Upper lobe of right lung (tissue), 1 donor: ENCODE measurements at regions not wholly inside any gene's neighbourhood (a gene's known extent, or its start where the extent isn't known, plus 50 kb on each side); places are given as distances from the start of the nearest gene placed in this dataset.

ENCODE experiments used
- ATAC-seq: fragments of 200-7000 bp; cut with Tn5 transposase; one replicate; pipeline ENCODE4 v1.9.1; 2020; ENCODE audit warnings: mild to moderate bottlenecking, moderate library complexity
- DNase-seq: peaks from one replicate; pipeline ENCODE4 v3.0.0-alpha.2; 2020
- H3K27ac ChIP-seq: fragments of 200-600 bp; one replicate; pipeline ENCODE4 v1.8.0; 2022
- H3K27me3 ChIP-seq: fragments of 200-600 bp; one replicate; pipeline ENCODE4 v1.8.0; 2022; ENCODE audit warnings: mild to moderate bottlenecking
- H3K36me3 ChIP-seq: fragments of 200-600 bp; one replicate; pipeline ENCODE4 v1.8.0; 2022
- H3K4me1 ChIP-seq: fragments of 200-600 bp; one replicate; pipeline ENCODE4 v1.8.0; 2022
- H3K4me3 ChIP-seq: fragments of 200-600 bp; one replicate; pipeline ENCODE4 v1.8.0; 2022; ENCODE audit warnings: mild to moderate bottlenecking
- H3K9me3 ChIP-seq: fragments of 200-600 bp; one replicate; pipeline ENCODE4 v1.8.0; 2022
- intact Hi-C: fragments of 100-400 bp; cut with DNase I; formaldehyde crosslinking; loops from one replicate; pipeline ENCODE4 v1.11.0; 2022
- TF ChIP-seq, protein P1 (sequence below): fragments of 200-600 bp; IDR thresholded peaks from one replicate; pipeline ENCODE4 v1.8.0; 2022; ENCODE audit warnings: antibody characterized with exemption
- donor health status: DM: no; HTN: yes; CAD: no; lungs with severe emphysema.

DNA sequence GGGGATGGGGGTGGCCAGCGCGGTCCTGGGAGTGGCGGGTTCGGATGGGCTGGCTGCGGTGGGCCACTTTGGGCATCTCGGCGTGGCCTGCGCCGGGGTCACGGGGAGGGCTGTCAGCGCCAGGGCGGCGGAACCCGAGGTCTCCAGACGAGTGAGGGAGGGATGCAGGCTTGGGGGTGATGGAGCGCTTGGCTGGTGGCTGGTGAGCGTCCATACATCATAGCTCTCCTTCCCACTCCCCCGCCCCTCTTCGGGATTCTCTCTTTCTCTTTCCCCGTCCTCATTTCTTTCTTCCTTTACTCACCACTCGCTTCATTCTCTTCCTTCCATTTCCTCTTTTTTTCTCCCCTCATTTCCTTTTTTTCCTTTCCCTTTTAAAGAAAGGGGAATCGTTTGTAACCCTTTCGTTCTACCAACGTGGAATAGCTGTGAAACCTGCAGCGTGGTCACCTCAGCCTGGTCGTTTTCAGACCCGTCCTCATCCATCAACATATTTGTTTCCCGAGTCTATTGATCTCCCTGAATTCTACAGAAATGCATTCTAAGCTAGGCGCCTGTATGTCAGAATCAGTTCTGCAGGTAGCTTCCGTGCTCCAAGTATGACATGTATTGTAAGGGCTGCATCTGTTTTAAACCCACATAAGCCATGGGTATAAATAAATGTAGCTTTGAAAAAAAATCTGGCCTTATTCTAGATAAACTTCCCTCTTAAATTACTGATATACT, 260.3 kb upstream of the E2F7 start:
- TF ChIP-seq, protein P1, sequence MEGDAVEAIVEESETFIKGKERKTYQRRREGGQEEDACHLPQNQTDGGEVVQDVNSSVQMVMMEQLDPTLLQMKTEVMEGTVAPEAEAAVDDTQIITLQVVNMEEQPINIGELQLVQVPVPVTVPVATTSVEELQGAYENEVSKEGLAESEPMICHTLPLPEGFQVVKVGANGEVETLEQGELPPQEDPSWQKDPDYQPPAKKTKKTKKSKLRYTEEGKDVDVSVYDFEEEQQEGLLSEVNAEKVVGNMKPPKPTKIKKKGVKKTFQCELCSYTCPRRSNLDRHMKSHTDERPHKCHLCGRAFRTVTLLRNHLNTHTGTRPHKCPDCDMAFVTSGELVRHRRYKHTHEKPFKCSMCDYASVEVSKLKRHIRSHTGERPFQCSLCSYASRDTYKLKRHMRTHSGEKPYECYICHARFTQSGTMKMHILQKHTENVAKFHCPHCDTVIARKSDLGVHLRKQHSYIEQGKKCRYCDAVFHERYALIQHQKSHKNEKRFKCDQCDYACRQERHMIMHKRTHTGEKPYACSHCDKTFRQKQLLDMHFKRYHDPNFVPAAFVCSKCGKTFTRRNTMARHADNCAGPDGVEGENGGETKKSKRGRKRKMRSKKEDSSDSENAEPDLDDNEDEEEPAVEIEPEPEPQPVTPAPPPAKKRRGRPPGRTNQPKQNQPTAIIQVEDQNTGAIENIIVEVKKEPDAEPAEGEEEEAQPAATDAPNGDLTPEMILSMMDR, result no peak
- no peaks in the 10 kb centered on the region for H3K9me3 ChIP-seq
- peak overlapping the region; percentile 65 for H3K4me3 ChIP-seq
- DNase-seq, result peak; percentile 60
- peaks cover 3% of the 10 kb centered on the region for H3K27me3 ChIP-seq
- no peaks in the 10 kb centered on the region for H3K36me3 ChIP-seq
- no peak overlapping the region for H3K27ac ChIP-seq
- intact Hi-C loops, result no loop called here
- H3K4me1 ChIP-seq, result peaks cover 7% of the 10 kb centered on the region
- peak; percentile 8 for ATAC-seq

DNA sequence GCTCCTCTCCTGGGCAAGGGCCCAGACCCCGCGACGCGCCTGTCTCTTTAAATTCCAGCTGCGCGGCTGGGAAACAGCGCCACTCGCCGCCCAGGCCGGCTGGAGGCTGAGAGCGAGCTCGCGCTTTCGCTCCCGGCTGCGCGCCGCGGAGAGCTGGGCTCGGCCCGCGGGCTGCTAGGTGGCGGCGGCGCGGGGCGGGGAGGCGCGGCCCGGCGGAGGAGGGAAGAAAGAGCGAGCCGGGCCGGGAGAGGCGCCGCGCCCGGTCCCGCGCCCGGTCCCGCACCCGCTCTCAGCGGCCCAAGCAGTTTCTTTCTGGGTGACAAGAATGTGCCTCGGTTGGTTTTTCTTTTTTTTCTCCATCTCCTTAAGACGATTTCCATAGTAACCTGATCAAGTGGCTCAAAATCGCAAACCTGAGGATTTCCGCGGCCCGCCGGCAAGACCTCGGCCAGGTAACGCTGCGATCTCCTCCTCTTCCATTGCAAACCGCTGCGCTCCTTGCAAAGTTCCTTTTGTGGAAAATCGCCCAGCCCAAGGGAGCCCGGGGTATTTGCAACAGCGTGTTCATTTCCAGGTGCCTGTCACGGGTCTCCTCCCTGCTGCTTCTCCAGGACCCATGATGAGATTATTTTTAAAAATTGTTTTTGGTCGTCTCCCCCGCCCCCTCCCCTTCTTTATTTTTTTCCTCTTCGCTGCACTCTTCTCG, 259.5 kb upstream of the E2F7 start:
- intact Hi-C loops, result no loop called here
- Histone ChIP-seq H3K9me3 (no peaks in the 10 kb centered on the region), H3K36me3 (no peaks in the 10 kb centered on the region), H3K27me3 (peaks cover 3% of the 10 kb centered on the region), H3K4me3 (peak overlapping the region; percentile 65), H3K4me1 (peaks cover 7% of the 10 kb centered on the region), H3K27ac (no peak overlapping the region)
- TF ChIP-seq, protein P1, result peak; percentile 40
- peak; percentile 85 for DNase-seq
- ATAC-seq, result peak; percentile 96

DNA sequence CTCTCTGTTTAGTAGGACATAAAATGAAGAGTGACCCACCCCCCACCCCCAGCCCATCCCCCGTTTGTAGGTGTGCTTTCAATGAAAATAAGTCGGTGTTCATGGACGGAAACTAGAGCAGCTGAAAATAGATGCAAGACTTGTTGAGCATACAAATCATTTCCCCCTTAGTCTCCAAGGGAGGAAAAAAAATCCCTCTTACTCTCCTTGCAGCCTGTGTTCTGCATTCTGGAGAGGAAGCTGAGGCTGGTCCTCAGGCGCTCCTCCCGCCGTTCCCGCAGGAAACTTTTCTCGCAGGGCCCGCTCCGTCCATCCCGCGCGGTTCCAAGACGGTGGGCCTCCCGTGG, 259.0 kb upstream of the E2F7 start:
- intact Hi-C loops, result no loop called here
- TF ChIP-seq, protein P1, result no peak
- Histone ChIP-seq H3K4me1 (peaks cover 7% of the 10 kb centered on the region), H3K4me3 (peak overlapping the region; percentile 65), H3K27ac (no peak overlapping the region), H3K9me3 (no peaks in the 10 kb centered on the region), H3K36me3 (no peaks in the 10 kb centered on the region), H3K27me3 (peaks cover 3% of the 10 kb centered on the region)
- DNase-seq (no peak), ATAC-seq (no peak)

DNA sequence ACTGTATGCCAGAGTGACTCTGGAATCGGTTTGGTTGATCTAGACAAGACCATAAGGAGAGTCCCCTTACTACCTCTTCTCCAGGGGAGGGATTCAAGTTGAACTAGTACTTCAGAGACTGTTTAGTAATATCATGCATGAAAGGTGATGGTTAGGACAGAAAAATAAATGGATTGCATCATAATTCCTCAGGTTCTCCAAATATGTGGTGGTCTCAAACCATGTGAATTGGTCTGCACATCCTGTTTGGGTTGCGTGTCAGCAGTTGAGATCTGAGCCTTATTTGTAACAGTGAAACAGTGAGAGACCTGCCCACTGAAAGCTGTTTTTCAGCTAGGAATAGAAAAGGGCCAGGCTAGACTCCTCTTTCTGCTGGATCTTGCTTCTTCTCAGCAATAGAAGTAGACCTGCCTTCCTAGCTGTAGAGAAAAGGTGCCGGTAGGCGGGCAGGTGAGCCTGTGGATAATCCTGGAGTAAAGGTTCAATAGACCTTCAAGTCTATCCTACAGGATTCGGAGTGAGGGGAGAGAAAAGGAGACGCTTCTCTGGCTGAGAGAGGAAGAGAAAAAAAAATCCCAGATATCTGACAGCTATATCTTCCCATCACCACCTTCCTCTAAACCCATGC, 258.5 kb upstream of the E2F7 start:
- Histone ChIP-seq H3K36me3 (no peaks in the 10 kb centered on the region), H3K9me3 (no peaks in the 10 kb centered on the region), H3K27ac (no peak overlapping the region), H3K4me3 (no peak overlapping the region), H3K4me1 (peaks cover 7% of the 10 kb centered on the region), H3K27me3 (peaks cover 3% of the 10 kb centered on the region)
- intact Hi-C loops, result no loop called here
- no peak for DNase-seq
- no peak for ATAC-seq
- TF ChIP-seq, protein P1, result no peak

DNA sequence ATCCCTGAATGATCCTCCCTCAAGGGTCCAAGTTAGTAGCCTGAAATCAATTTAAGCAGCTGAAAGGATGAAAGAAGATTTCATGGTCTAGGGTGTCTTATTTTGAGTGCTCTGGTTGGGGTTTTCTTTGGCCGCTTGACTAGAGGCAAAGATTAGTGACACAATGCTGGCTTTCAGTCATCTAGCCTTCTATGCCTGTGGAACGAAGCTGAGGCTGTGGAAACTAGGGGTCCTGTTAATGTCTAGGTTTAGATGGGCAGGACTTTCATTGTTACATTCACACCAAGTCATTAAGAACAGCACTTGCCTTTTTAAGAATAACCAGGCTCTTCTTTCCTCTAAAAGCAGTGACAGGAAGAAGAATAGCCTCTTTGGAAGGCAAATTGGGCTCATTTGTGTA, 253.8 kb upstream of the E2F7 start:
- peaks cover 3% of the 10 kb centered on the region for H3K27me3 ChIP-seq
- no peaks in the 10 kb centered on the region for H3K4me1 ChIP-seq
- H3K36me3 ChIP-seq, result no peaks in the 10 kb centered on the region
- TF ChIP-seq, protein P1, result no peak
- DNase-seq (no peak), ATAC-seq (no peak)
- no peak overlapping the region for H3K4me3 ChIP-seq
- no peak overlapping the region for H3K27ac ChIP-seq
- intact Hi-C loops, result no loop called here
- H3K9me3 ChIP-seq, result no peaks in the 10 kb centered on the region
